ENCODE measurements at regions not wholly inside any gene's neighbourhood (a gene's known extent, or its start where the extent isn't known, plus 50 kb on each side); places are given as distances from the start of the nearest gene placed in this dataset.

DNA sequence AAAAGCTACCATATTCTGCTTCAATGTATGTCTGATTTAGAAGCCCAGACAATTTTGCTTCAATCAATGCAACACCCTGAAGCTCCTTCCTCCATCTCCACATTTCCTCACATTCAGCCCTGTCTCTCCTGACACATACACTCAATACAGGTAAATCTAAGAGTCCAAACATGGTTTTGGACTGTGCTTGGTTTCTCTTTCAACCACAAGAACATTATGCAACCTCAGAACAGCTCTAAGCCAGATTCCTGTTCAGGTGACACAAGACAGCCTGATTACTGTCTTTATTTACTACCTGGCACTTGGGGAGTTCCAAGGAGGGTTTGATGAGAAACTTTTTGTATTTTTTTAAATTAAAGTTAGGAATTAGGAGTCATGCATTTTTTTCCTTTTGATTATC, 307.5 kb upstream of the SLIT2 start:
- Histone ChIP-seq H3K9ac (ENCODE audit: low read depth, low read length, poor library complexity, severe bottlenecking) (no peak overlapping the region), H3K27me3 (ENCODE audit: insufficient read depth, low read length, poor library complexity, severe bottlenecking) (no peaks in the 10 kb centered on the region), H4K20me1 (ENCODE audit: insufficient read depth, low read length, poor library complexity, severe bottlenecking) (no peaks in the 10 kb centered on the region), H3K9me3 (ENCODE audit: insufficient read depth, low read depth, low read length) (no peaks in the 10 kb centered on the region), H3K4me2 (ENCODE audit: low read depth, low read length, poor library complexity, severe bottlenecking) (no peak overlapping the region), H3K79me2 (ENCODE audit: insufficient read depth, low read length) (no peaks in the 10 kb centered on the region), H3K4me1 (ENCODE audit: insufficient read depth, low read length, poor library complexity, severe bottlenecking) (no peaks in the 10 kb centered on the region), H3K9me2 (replicated peaks; ENCODE audit: low read depth, low read length) (no peaks in the 10 kb centered on the region), H3F3A (ENCODE audit: low read depth) (no peaks in the 10 kb centered on the region), H3K4me3 (ENCODE audit: low read length, poor library complexity, severe bottlenecking) (no peak overlapping the region), H3K36me3 (ENCODE audit: insufficient read depth, low read length) (no peaks in the 10 kb centered on the region), H2AFZ (ENCODE audit: low read length) (no peak overlapping the region)
- no peak for TF ChIP-seq EZH2phosphoT487 (IDR thresholded peaks at IDR 0.05; ENCODE audit: borderline replicate concordance)
- TF ChIP-seq, protein P1, sequence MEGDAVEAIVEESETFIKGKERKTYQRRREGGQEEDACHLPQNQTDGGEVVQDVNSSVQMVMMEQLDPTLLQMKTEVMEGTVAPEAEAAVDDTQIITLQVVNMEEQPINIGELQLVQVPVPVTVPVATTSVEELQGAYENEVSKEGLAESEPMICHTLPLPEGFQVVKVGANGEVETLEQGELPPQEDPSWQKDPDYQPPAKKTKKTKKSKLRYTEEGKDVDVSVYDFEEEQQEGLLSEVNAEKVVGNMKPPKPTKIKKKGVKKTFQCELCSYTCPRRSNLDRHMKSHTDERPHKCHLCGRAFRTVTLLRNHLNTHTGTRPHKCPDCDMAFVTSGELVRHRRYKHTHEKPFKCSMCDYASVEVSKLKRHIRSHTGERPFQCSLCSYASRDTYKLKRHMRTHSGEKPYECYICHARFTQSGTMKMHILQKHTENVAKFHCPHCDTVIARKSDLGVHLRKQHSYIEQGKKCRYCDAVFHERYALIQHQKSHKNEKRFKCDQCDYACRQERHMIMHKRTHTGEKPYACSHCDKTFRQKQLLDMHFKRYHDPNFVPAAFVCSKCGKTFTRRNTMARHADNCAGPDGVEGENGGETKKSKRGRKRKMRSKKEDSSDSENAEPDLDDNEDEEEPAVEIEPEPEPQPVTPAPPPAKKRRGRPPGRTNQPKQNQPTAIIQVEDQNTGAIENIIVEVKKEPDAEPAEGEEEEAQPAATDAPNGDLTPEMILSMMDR (conservative IDR thresholded peaks at IDR 0.05; ENCODE audit: low read length) = no peak

DNA sequence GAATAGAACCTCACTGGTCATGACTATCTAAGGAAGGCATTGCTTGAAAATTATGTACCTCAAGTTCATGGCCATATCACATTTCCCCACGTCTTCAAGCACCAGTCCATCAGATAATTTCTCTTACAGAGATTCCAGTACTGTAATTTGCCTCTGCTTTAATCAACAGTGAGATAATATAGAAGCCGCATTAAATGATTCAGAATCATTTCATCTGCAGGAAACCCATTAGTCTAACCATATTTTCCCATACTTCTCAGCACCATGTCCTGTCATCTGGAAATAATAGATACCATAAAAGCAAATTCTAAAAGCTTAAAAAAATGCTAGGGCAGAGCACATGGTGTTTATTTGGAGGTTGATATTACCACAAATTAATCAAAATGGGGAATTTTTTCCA, 310.3 kb upstream of the SLIT2 start:
- no peaks in the 10 kb centered on the region for H3K27me3 ChIP-seq (ENCODE audit: insufficient read depth, low read length, poor library complexity, severe bottlenecking)
- no peak for TF ChIP-seq EZH2phosphoT487 (IDR thresholded peaks at IDR 0.05; ENCODE audit: borderline replicate concordance)
- TF ChIP-seq, protein P1 (conservative IDR thresholded peaks at IDR 0.05; ENCODE audit: low read length) = no peak
- H3K4me2 ChIP-seq (ENCODE audit: low read depth, low read length, poor library complexity, severe bottlenecking) = no peak overlapping the region
- no peaks in the 10 kb centered on the region for H3K9me3 ChIP-seq (ENCODE audit: insufficient read depth, low read depth, low read length)
- H4K20me1 ChIP-seq (ENCODE audit: insufficient read depth, low read length, poor library complexity, severe bottlenecking) = no peaks in the 10 kb centered on the region
- H3K9me2 ChIP-seq (replicated peaks; ENCODE audit: low read depth, low read length) = no peaks in the 10 kb centered on the region
- H3K79me2 ChIP-seq (ENCODE audit: insufficient read depth, low read length) = no peaks in the 10 kb centered on the region
- H3K36me3 ChIP-seq (ENCODE audit: insufficient read depth, low read length) = no peaks in the 10 kb centered on the region
- no peaks in the 10 kb centered on the region for H3K4me1 ChIP-seq (ENCODE audit: insufficient read depth, low read length, poor library complexity, severe bottlenecking)
- H2AFZ ChIP-seq (ENCODE audit: low read length) = no peak overlapping the region
- H3F3A ChIP-seq (ENCODE audit: low read depth) = no peaks in the 10 kb centered on the region
- no peak overlapping the region for H3K9ac ChIP-seq (ENCODE audit: low read depth, low read length, poor library complexity, severe bottlenecking)
- no peak overlapping the region for H3K4me3 ChIP-seq (ENCODE audit: low read length, poor library complexity, severe bottlenecking)

DNA sequence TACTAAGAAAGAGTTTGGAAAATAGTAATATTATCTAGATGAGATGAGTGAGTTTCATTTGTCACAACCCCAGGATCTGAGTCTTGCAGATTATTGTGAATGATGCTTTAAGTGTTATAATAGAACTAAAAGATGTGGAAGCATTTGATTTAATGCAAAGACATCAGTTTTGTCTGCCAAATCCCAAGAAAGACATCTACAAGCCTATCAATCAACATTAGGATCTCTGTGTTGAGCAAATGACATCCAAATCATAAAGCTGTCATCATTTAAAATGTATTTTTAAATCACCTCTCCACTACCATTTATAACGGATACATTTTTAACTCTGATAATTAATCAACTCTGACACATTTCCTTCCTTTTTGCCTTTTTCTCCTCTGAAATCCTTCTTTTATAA, 310.8 kb upstream of the SLIT2 start:
- no peak overlapping the region for H3K4me2 ChIP-seq (ENCODE audit: low read depth, low read length, poor library complexity, severe bottlenecking)
- no peaks in the 10 kb centered on the region for H3K79me2 ChIP-seq (ENCODE audit: insufficient read depth, low read length)
- no peaks in the 10 kb centered on the region for H3K27me3 ChIP-seq (ENCODE audit: insufficient read depth, low read length, poor library complexity, severe bottlenecking)
- H3K36me3 ChIP-seq (ENCODE audit: insufficient read depth, low read length) = no peaks in the 10 kb centered on the region
- no peak overlapping the region for H3K4me3 ChIP-seq (ENCODE audit: low read length, poor library complexity, severe bottlenecking)
- H3K4me1 ChIP-seq (ENCODE audit: insufficient read depth, low read length, poor library complexity, severe bottlenecking) = no peaks in the 10 kb centered on the region
- no peak for TF ChIP-seq EZH2phosphoT487 (IDR thresholded peaks at IDR 0.05; ENCODE audit: borderline replicate concordance)
- TF ChIP-seq, protein P1 (conservative IDR thresholded peaks at IDR 0.05; ENCODE audit: low read length) = no peak
- H3K9ac ChIP-seq (ENCODE audit: low read depth, low read length, poor library complexity, severe bottlenecking) = no peak overlapping the region
- no peaks in the 10 kb centered on the region for H3F3A ChIP-seq (ENCODE audit: low read depth)
- no peak overlapping the region for H2AFZ ChIP-seq (ENCODE audit: low read length)
- H3K9me2 ChIP-seq (replicated peaks; ENCODE audit: low read depth, low read length) = no peaks in the 10 kb centered on the region
- H4K20me1 ChIP-seq (ENCODE audit: insufficient read depth, low read length, poor library complexity, severe bottlenecking) = no peaks in the 10 kb centered on the region
- H3K9me3 ChIP-seq (ENCODE audit: insufficient read depth, low read depth, low read length) = no peaks in the 10 kb centered on the region

Measured in Loucy (cell line).